Ovary (tissue), 3 donors: ENCODE measurements at regions not wholly inside any gene's neighbourhood (a gene's known extent, or its start where the extent isn't known, plus 50 kb on each side); places are given as distances from the start of the nearest gene placed in this dataset.

Experiments
- POLR2A ChIP-seq: fragments of 450-650 bp; IDR thresholded peaks from one replicate; pipeline ENCODE4 v1.6.1; 2017; ENCODE audit warnings: antibody characterized with exemption, mild to moderate bottlenecking, moderate library complexity
- TF ChIP-seq, protein P1 (sequence below), 3 donors: fragments of 450-650 bp in 2 of 3; fragments of 200-600 bp in 1 of 3; IDR thresholded peaks; one replicate each; pipeline versions ENCODE4 v1.5.1 to v1.8.0; 2016 to 2022; ENCODE audit warnings: antibody characterized with exemption in 3 of 3, mild to moderate bottlenecking in 1 of 3
- donor health status: DM: no; HTN: no; CAD: no.

DNA sequence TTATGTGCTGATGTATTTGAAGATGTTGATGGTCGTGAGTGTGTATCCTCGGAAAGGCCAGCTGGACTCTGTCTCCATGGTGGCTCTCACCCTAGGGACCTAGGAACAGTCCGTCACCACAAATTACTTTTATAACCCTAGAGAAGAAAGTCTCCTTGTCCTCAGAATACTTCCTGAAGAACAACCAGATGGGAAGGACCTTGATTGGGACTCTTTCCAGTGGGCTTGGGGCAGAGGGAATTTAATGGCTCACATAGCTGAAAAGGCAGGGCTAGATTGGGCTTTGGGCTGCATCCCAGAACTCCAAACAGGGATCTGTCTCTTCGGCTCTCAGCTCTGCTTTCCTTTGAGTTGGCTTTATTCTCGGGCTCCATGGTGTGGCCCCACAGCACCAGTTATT lies 90.8 kb downstream of the TBX19 start:
- TF ChIP-seq POLR2A = no peak
- TF ChIP-seq, protein P1, sequence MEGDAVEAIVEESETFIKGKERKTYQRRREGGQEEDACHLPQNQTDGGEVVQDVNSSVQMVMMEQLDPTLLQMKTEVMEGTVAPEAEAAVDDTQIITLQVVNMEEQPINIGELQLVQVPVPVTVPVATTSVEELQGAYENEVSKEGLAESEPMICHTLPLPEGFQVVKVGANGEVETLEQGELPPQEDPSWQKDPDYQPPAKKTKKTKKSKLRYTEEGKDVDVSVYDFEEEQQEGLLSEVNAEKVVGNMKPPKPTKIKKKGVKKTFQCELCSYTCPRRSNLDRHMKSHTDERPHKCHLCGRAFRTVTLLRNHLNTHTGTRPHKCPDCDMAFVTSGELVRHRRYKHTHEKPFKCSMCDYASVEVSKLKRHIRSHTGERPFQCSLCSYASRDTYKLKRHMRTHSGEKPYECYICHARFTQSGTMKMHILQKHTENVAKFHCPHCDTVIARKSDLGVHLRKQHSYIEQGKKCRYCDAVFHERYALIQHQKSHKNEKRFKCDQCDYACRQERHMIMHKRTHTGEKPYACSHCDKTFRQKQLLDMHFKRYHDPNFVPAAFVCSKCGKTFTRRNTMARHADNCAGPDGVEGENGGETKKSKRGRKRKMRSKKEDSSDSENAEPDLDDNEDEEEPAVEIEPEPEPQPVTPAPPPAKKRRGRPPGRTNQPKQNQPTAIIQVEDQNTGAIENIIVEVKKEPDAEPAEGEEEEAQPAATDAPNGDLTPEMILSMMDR (IDR thresholded peaks at IDR 0.05) = no peak
